ENCODE measurements at regions not wholly inside any gene's neighbourhood (a gene's known extent, or its start where the extent isn't known, plus 50 kb on each side); places are given as distances from the start of the nearest gene placed in this dataset.

- TF ChIP-seq CTCF (conservative IDR thresholded peaks at IDR 0.05; ENCODE audit: control insufficient read depth, insufficient read depth, low read depth, low read length) = no peak
- no peak overlapping the region for H3K4me3 ChIP-seq (ENCODE audit: control insufficient read depth, low read depth, low read length)
- no peak for DNase-seq (ENCODE audit: low read depth)
These were observed 58.1 kb upstream of the TTC14 start for GRCh38 chr3:180543877-180544276.

- no peak overlapping the region for H3K4me3 ChIP-seq (ENCODE audit: control insufficient read depth, low read depth, low read length)
- TF ChIP-seq CTCF (conservative IDR thresholded peaks at IDR 0.05; ENCODE audit: control insufficient read depth, insufficient read depth, low read depth, low read length) = no peak
- DNase-seq (ENCODE audit: low read depth) = no peak
These were observed 55.1 kb upstream of the TTC14 start for GRCh38 chr3:180546863-180547262.

GRCh38 chr3:180548050-180548449 is 53.9 kb upstream of the TTC14 start:
- TF ChIP-seq CTCF (conservative IDR thresholded peaks at IDR 0.05; ENCODE audit: control insufficient read depth, insufficient read depth, low read depth, low read length) = no peak
- DNase-seq (ENCODE audit: low read depth) = peak; percentile 64
- H3K4me3 ChIP-seq (ENCODE audit: control insufficient read depth, low read depth, low read length) = no peak overlapping the region

Measured in fibroblast of mammary gland (primary cell).